Liver (tissue), 8 donors: ENCODE measurements at regions not wholly inside any gene's neighbourhood (a gene's known extent, or its start where the extent isn't known, plus 50 kb on each side); places are given as distances from the start of the nearest gene placed in this dataset.

Experiments
- DNase-seq: peaks from one replicate; pipeline ENCODE4 v3.0.0-alpha.2; 2017; ENCODE audit warnings: low spot score
- H3K27ac ChIP-seq, 2 donors: one replicate each; pipeline ENCODE4 v1.7.0; 2013; ENCODE audit warnings: inconsistent platforms in 2 of 2, low read length in 2 of 2, control low read depth in 1 of 2, low read depth in 1 of 2, mild to moderate bottlenecking in 1 of 2
- H3K27me3 ChIP-seq, 4 donors: one replicate each; pipeline versions ENCODE4 v1.6.1 to v1.7.0; 2013; ENCODE audit warnings: low read length in 3 of 4, inconsistent platforms in 1 of 4, mild to moderate bottlenecking in 1 of 4, moderate library complexity in 1 of 4; ENCODE audit not compliant: control insufficient read depth in 4 of 4, insufficient read depth in 4 of 4
- H3K36me3 ChIP-seq, 4 donors: one replicate each; pipeline versions ENCODE4 v1.6.1 to v1.7.0; 2013; ENCODE audit warnings: low read length in 3 of 4, mild to moderate bottlenecking in 3 of 4, low read depth in 1 of 4, moderate library complexity in 1 of 4; ENCODE audit not compliant: control insufficient read depth in 4 of 4, insufficient read depth in 3 of 4
- H3K4me1 ChIP-seq, 4 donors: one replicate each; pipeline versions ENCODE4 v1.6.1 to v1.7.0; 2013; ENCODE audit warnings: low read length in 3 of 4, mild to moderate bottlenecking in 3 of 4, moderate library complexity in 1 of 4; ENCODE audit not compliant: control insufficient read depth in 4 of 4, insufficient read depth in 4 of 4
- H3K4me3 ChIP-seq, 3 donors: one replicate each; pipeline versions ENCODE4 v1.6.1 to v1.7.0; 2013; ENCODE audit warnings: low read length in 3 of 3, control low read depth in 1 of 3, low read depth in 1 of 3, mild to moderate bottlenecking in 1 of 3
- H3K9ac ChIP-seq, 2 donors: one replicate each; pipeline ENCODE4 v1.7.0; 2013; ENCODE audit warnings: low read length in 2 of 2, mild to moderate bottlenecking in 2 of 2, moderate library complexity in 2 of 2, control low read depth in 1 of 2, low read depth in 1 of 2
- H3K9me3 ChIP-seq, 4 donors: one replicate each; pipeline versions ENCODE4 v1.6.1 to v1.7.0; 2013; ENCODE audit warnings: low read length in 3 of 4; ENCODE audit not compliant: control insufficient read depth in 4 of 4
- ATF3 ChIP-seq: IDR thresholded peaks from 2 replicates; pipeline ENCODE4 v1.6.1; 2016; ENCODE audit warnings: antibody characterized with exemption
- CTCF ChIP-seq: fragments of 150-350 bp; IDR thresholded peaks from 2 replicates; pipeline ENCODE4 v1.5.1; 2017; ENCODE audit warnings: improper control_type of control experiment, low read depth, low read length; ENCODE audit not compliant: missing input control
- EGR1 ChIP-seq, 2 donors: IDR thresholded peaks; 2 replicates each; pipeline ENCODE4 v1.6.1; 2016 to 2018; ENCODE audit warnings: antibody characterized with exemption in 2 of 2, low read depth in 2 of 2
- FOXA1 ChIP-seq: IDR thresholded peaks from 2 replicates; pipeline ENCODE4 v1.6.1; 2016; ENCODE audit warnings: antibody characterized with exemption
- FOXA2 ChIP-seq: IDR thresholded peaks from 2 replicates; pipeline ENCODE4 v1.6.1; 2016; ENCODE audit warnings: antibody characterized with exemption
- GABPA ChIP-seq, 2 donors: IDR thresholded peaks in 1 of 2; conservative IDR thresholded peaks in 1 of 2; 2 replicates each; pipeline ENCODE4 v1.6.1; 2016; ENCODE audit warnings: antibody characterized with exemption in 2 of 2, mild to moderate bottlenecking in 1 of 2, moderate library complexity in 1 of 2
- HNF4A ChIP-seq, 2 donors: conservative IDR thresholded peaks; 2 replicates each; pipeline ENCODE4 v1.6.1; 2016; ENCODE audit warnings: antibody characterized with exemption in 2 of 2, mild to moderate bottlenecking in 2 of 2
- HNF4G ChIP-seq: IDR thresholded peaks from 2 replicates; pipeline ENCODE4 v1.6.1; 2016; ENCODE audit warnings: antibody characterized with exemption
- MAX ChIP-seq: IDR thresholded peaks from 2 replicates; pipeline ENCODE4 v1.6.1; 2016; ENCODE audit warnings: antibody characterized with exemption
- NR2F2 ChIP-seq: IDR thresholded peaks from 2 replicates; pipeline ENCODE4 v1.6.1; 2016; ENCODE audit warnings: antibody characterized with exemption
- RAD21 ChIP-seq, 2 donors: IDR thresholded peaks; 2 replicates each; pipeline ENCODE4 v1.6.1; 2016; ENCODE audit warnings: antibody characterized with exemption in 2 of 2, mild to moderate bottlenecking in 2 of 2
- REST ChIP-seq: IDR thresholded peaks from 2 replicates; pipeline ENCODE4 v1.6.1; 2016; ENCODE audit warnings: antibody characterized with exemption, mild to moderate bottlenecking
- RXRA ChIP-seq, 2 donors: IDR thresholded peaks; 2 replicates each; pipeline ENCODE4 v1.6.1; 2017 to 2018; ENCODE audit warnings: antibody characterized with exemption in 2 of 2, mild to moderate bottlenecking in 1 of 2
- SP1 ChIP-seq: IDR thresholded peaks from 2 replicates; pipeline ENCODE4 v1.6.1; 2018; ENCODE audit warnings: antibody characterized with exemption, mild to moderate bottlenecking
- TAF1 ChIP-seq: conservative IDR thresholded peaks from 2 replicates; pipeline ENCODE4 v1.6.1; 2016; ENCODE audit warnings: antibody characterized with exemption, mild to moderate bottlenecking
- YY1 ChIP-seq: IDR thresholded peaks from 2 replicates; pipeline ENCODE4 v1.6.1; 2016; ENCODE audit warnings: antibody characterized with exemption, mild to moderate bottlenecking
- WGBS: extraction: QIAGEN DNeasy Blood & Tissue Kit; methylation state at CpG from one replicate; pipeline ENCODE4 v1.1.7; 2013; 5-methylcytosine and 5-hydroxymethylcytosine counted together
- donor health status: healthy.
- donor health status: healthy.
- donor health status: healthy.
- donor health status: healthy.
- donor health status: healthy.

GRCh38 chr3:1623896-1624295, 474.8 kb upstream of the CNTN4 start:
- no peaks in the 10 kb centered on the region for H3K9me3 ChIP-seq
- H3K27ac ChIP-seq, result no peak overlapping the region
- no peak overlapping the region for H3K9ac ChIP-seq
- H3K27me3 ChIP-seq, result no peaks in the 10 kb centered on the region
- 80% methylated on average over 2 of the region's 2 CpGs for WGBS
- no peak overlapping the region for H3K4me3 ChIP-seq
- DNase-seq, result no peak
- no peaks in the 10 kb centered on the region for H3K4me1 ChIP-seq
- no peaks in the 10 kb centered on the region for H3K36me3 ChIP-seq
- TF ChIP-seq FOXA1, result no peak
- no peak for TF ChIP-seq HNF4G

- Histone ChIP-seq H3K4me1 (no peaks in the 10 kb centered on the region), H3K4me3 (no peak overlapping the region), H3K9me3 (peaks cover 0 to 1% (median 0%) of the 10 kb centered on the region in 4 donors), H3K27ac (no peak overlapping the region), H3K36me3 (no peaks in the 10 kb centered on the region), H3K27me3 (no peaks in the 10 kb centered on the region), H3K9ac (no peak overlapping the region)
- WGBS, result 73% methylated on average over 7 of the region's 7 CpGs
- TF ChIP-seq CTCF (no peak), FOXA1 (no peak), RXRA (IDR thresholded peaks at IDR 0.05) (no peak), ATF3 (no peak), MAX (no peak), HNF4G (no peak), FOXA2 (no peak), NR2F2 (no peak), SP1 (no peak), GABPA (IDR thresholded peaks at IDR 0.05 in 1 of 2, conservative IDR thresholded peaks at IDR 0.05 in 1 of 2) (no peak), HNF4A (conservative IDR thresholded peaks at IDR 0.05) (no peak), YY1 (no peak), EGR1 (IDR thresholded peaks at IDR 0.05; ENCODE audit: low read depth in 2 of 2) (no peak), REST (no peak)
- no peak for DNase-seq
These were observed 466.5 kb upstream of the CNTN4 start for GRCh38 chr3:1632128-1632527.

- Histone ChIP-seq H3K9me3 (no peaks in the 10 kb centered on the region), H3K4me3 (no peak overlapping the region), H3K4me1 (no peaks in the 10 kb centered on the region), H3K36me3 (no peaks in the 10 kb centered on the region), H3K27me3 (peaks cover 0 to 2% (median 0%) of the 10 kb centered on the region in 4 donors), H3K27ac (no peak overlapping the region), H3K9ac (no peak overlapping the region)
- DNase-seq, result no peak
- WGBS, result 36% methylated on average over 1 of the region's 1 CpG
- TF ChIP-seq FOXA2, result no peak
- no peak for TF ChIP-seq MAX
- no peak for TF ChIP-seq TAF1
- no peak for TF ChIP-seq GABPA (IDR thresholded peaks at IDR 0.05 in 1 of 2, conservative IDR thresholded peaks at IDR 0.05 in 1 of 2)
- no peak for TF ChIP-seq RAD21 (IDR thresholded peaks at IDR 0.05)
- TF ChIP-seq CTCF, result no peak
- TF ChIP-seq NR2F2, result no peak
- TF ChIP-seq YY1, result no peak
- TF ChIP-seq EGR1 (IDR thresholded peaks at IDR 0.05; ENCODE audit: low read depth in 2 of 2), result no peak
- TF ChIP-seq FOXA1, result no peak
- no peak for TF ChIP-seq RXRA (IDR thresholded peaks at IDR 0.05)
- no peak for TF ChIP-seq HNF4A (conservative IDR thresholded peaks at IDR 0.05)
These were observed 436.8 kb upstream of the CNTN4 start for GRCh38 chr3:1661839-1662238.
